Neural cell (in vitro differentiated cells): ENCODE measurements at regions not wholly inside any gene's neighbourhood (a gene's known extent, or its start where the extent isn't known, plus 50 kb on each side); places are given as distances from the start of the nearest gene placed in this dataset.

Experiments
- H2AFZ ChIP-seq: fragments of 200-600, 300-800 bp; sonication (generic), shearing (Covaris generic); 2 replicates; pipeline ENCODE4 v1.6.0; 2014; ENCODE audit warnings: low read depth, mild to moderate bottlenecking, antibody characterized with exemption, low read length, moderate library complexity
- H3F3A ChIP-seq: fragments of 200-600 bp; shearing (Covaris generic); 2 replicates; pipeline ENCODE4 v1.6.1; 2016; ENCODE audit warnings: mild to moderate bottlenecking, moderate library complexity, mixed read lengths, antibody characterized with exemption, low read length; ENCODE audit not compliant: insufficient read depth, poor library complexity, severe bottlenecking
- H3K27ac ChIP-seq: fragments of 200-600, 300-800 bp; sonication (generic), shearing (Covaris generic); 2 replicates; pipeline ENCODE4 v1.5.1; 2014; ENCODE audit warnings: mild to moderate bottlenecking, low read length, moderate library complexity
- H3K27me3 ChIP-seq: fragments of 300-800, 200-600 bp; sonication (generic), shearing (Covaris generic); 2 replicates; pipeline ENCODE4 v1.6.0; 2014; ENCODE audit warnings: mild to moderate bottlenecking, low read depth, low read length, moderate library complexity; ENCODE audit not compliant: insufficient read depth
- H3K36me3 ChIP-seq: fragments of 300-800, 200-600 bp; sonication (generic), shearing (Covaris generic); 2 replicates; pipeline ENCODE4 v1.5.1; 2014; ENCODE audit warnings: mild to moderate bottlenecking, antibody characterized with exemption, low read length, moderate library complexity; ENCODE audit not compliant: insufficient read depth
- H3K4me2 ChIP-seq: fragments of 300-800, 200-600 bp; sonication (generic), shearing (Covaris generic); 2 replicates; pipeline ENCODE4 v1.6.0; 2014; ENCODE audit warnings: mild to moderate bottlenecking, low read length
- H3K4me3 ChIP-seq: fragments of 300-800, 200-600 bp; sonication (generic), shearing (Covaris generic); 2 replicates; pipeline ENCODE4 v1.5.1; 2014; ENCODE audit warnings: mild to moderate bottlenecking, low read length, moderate library complexity
- H3K79me2 ChIP-seq: fragments of 200-600 bp; shearing (Covaris generic); replicated peaks from 2 replicates; pipeline ENCODE4 v1.6.0; 2014; ENCODE audit warnings: mild to moderate bottlenecking, low read length, moderate library complexity; ENCODE audit not compliant: insufficient read depth
- H3K9ac ChIP-seq: fragments of 300-800, 200-600 bp; sonication (generic), shearing (Covaris generic); 2 replicates; pipeline ENCODE4 v1.6.1; 2016; ENCODE audit warnings: mild to moderate bottlenecking, low read length, mixed read lengths
- H3K9me2 ChIP-seq: fragments of 200-600 bp; shearing (Covaris generic); 2 replicates; pipeline ENCODE4 v1.6.1; 2016; ENCODE audit warnings: mild to moderate bottlenecking, low read length, mixed read lengths; ENCODE audit not compliant: insufficient read depth
- H3K9me3 ChIP-seq: fragments of 200-600, 300-800 bp; sonication (generic), shearing (Covaris generic); 2 replicates; pipeline ENCODE4 v1.6.1; 2016; ENCODE audit warnings: mild to moderate bottlenecking, mixed run types, low read length, moderate library complexity, mixed read lengths
- H4K20me1 ChIP-seq: fragments of 200-600 bp; shearing (Covaris generic); 2 replicates; pipeline ENCODE4 v1.6.1; 2016; ENCODE audit warnings: mild to moderate bottlenecking, mixed run types; ENCODE audit not compliant: insufficient read depth
- EP300 ChIP-seq: fragments of 450-650 bp; conservative IDR thresholded peaks from 2 replicates; pipeline ENCODE4 v1.6.1; 2014; ENCODE audit warnings: antibody characterized with exemption, mild to moderate bottlenecking, moderate library complexity; ENCODE audit not compliant: poor library complexity, severe bottlenecking
- EZH2 ChIP-seq: fragments of 200-600, 300-800 bp; shearing (Covaris generic), sonication (generic); IDR thresholded peaks from 2 replicates; pipeline ENCODE4 v1.6.1; 2014; ENCODE audit warnings: antibody characterized with exemption, low read length, borderline replicate concordance, mild to moderate bottlenecking; ENCODE audit not compliant: insufficient read depth, poor library complexity, severe bottlenecking
- MXI1 ChIP-seq: fragments of 450-650 bp; conservative IDR thresholded peaks from 2 replicates; pipeline ENCODE4 v1.6.1; 2014; ENCODE audit warnings: antibody characterized with exemption, mild to moderate bottlenecking; ENCODE audit not compliant: poor library complexity, severe bottlenecking
- POLR2AphosphoS5 ChIP-seq: IDR thresholded peaks from 2 replicates; pipeline ENCODE4 v1.6.1; 2012
- RAD21 ChIP-seq: fragments of 450-650 bp; conservative IDR thresholded peaks from 2 replicates; pipeline ENCODE4 v1.6.1; 2014; ENCODE audit warnings: antibody characterized with exemption, mild to moderate bottlenecking, moderate library complexity
- SMC3 ChIP-seq: fragments of 450-650 bp; conservative IDR thresholded peaks from 2 replicates; pipeline ENCODE4 v1.6.1; 2014; ENCODE audit warnings: antibody characterized with exemption, mild to moderate bottlenecking, moderate library complexity; ENCODE audit not compliant: poor library complexity
- TAF1 ChIP-seq: IDR thresholded peaks from 2 replicates; pipeline ENCODE4 v1.6.1; 2012; ENCODE audit warnings: low read depth
- TF ChIP-seq, protein P1 (sequence below): fragments of 450-650 bp; IDR thresholded peaks from 2 replicates; pipeline ENCODE4 v1.5.1; 2014; ENCODE audit warnings: antibody characterized with exemption, mild to moderate bottlenecking, moderate library complexity; ENCODE audit not compliant: poor library complexity, severe bottlenecking
- TF ChIP-seq, protein P2 (sequence below): IDR thresholded peaks from 2 replicates; pipeline ENCODE4 v1.6.1; 2012; ENCODE audit warnings: borderline replicate concordance

- no peak overlapping the region for H3K27ac ChIP-seq
- H3K9me3 ChIP-seq = no peaks in the 10 kb centered on the region
- no peaks in the 10 kb centered on the region for H3K27me3 ChIP-seq
- no peak overlapping the region for H3K9ac ChIP-seq
- no peak overlapping the region for H3K4me2 ChIP-seq
- H3K9me2 ChIP-seq = no peaks in the 10 kb centered on the region
- H4K20me1 ChIP-seq = no peaks in the 10 kb centered on the region
- no peak for TF ChIP-seq RAD21
- TF ChIP-seq EP300 = no peak
- TF ChIP-seq SMC3 = no peak
- TF ChIP-seq, protein P1, sequence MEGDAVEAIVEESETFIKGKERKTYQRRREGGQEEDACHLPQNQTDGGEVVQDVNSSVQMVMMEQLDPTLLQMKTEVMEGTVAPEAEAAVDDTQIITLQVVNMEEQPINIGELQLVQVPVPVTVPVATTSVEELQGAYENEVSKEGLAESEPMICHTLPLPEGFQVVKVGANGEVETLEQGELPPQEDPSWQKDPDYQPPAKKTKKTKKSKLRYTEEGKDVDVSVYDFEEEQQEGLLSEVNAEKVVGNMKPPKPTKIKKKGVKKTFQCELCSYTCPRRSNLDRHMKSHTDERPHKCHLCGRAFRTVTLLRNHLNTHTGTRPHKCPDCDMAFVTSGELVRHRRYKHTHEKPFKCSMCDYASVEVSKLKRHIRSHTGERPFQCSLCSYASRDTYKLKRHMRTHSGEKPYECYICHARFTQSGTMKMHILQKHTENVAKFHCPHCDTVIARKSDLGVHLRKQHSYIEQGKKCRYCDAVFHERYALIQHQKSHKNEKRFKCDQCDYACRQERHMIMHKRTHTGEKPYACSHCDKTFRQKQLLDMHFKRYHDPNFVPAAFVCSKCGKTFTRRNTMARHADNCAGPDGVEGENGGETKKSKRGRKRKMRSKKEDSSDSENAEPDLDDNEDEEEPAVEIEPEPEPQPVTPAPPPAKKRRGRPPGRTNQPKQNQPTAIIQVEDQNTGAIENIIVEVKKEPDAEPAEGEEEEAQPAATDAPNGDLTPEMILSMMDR = no peak
- TF ChIP-seq MXI1 = no peak
- TF ChIP-seq EZH2 = no peak
- no peak for TF ChIP-seq TAF1
- TF ChIP-seq POLR2AphosphoS5 = no peak
- TF ChIP-seq, protein P2, sequence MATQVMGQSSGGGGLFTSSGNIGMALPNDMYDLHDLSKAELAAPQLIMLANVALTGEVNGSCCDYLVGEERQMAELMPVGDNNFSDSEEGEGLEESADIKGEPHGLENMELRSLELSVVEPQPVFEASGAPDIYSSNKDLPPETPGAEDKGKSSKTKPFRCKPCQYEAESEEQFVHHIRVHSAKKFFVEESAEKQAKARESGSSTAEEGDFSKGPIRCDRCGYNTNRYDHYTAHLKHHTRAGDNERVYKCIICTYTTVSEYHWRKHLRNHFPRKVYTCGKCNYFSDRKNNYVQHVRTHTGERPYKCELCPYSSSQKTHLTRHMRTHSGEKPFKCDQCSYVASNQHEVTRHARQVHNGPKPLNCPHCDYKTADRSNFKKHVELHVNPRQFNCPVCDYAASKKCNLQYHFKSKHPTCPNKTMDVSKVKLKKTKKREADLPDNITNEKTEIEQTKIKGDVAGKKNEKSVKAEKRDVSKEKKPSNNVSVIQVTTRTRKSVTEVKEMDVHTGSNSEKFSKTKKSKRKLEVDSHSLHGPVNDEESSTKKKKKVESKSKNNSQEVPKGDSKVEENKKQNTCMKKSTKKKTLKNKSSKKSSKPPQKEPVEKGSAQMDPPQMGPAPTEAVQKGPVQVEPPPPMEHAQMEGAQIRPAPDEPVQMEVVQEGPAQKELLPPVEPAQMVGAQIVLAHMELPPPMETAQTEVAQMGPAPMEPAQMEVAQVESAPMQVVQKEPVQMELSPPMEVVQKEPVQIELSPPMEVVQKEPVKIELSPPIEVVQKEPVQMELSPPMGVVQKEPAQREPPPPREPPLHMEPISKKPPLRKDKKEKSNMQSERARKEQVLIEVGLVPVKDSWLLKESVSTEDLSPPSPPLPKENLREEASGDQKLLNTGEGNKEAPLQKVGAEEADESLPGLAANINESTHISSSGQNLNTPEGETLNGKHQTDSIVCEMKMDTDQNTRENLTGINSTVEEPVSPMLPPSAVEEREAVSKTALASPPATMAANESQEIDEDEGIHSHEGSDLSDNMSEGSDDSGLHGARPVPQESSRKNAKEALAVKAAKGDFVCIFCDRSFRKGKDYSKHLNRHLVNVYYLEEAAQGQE = no peak
- no peak overlapping the region for H2AFZ ChIP-seq
- no peaks in the 10 kb centered on the region for H3F3A ChIP-seq
- no peak overlapping the region for H3K4me3 ChIP-seq
- H3K36me3 ChIP-seq = no peaks in the 10 kb centered on the region
- H3K79me2 ChIP-seq = no peaks in the 10 kb centered on the region
These were observed 82.5 kb downstream of the PJA1 start for GRCh38 chrX:69082753-69083150.

DNA sequence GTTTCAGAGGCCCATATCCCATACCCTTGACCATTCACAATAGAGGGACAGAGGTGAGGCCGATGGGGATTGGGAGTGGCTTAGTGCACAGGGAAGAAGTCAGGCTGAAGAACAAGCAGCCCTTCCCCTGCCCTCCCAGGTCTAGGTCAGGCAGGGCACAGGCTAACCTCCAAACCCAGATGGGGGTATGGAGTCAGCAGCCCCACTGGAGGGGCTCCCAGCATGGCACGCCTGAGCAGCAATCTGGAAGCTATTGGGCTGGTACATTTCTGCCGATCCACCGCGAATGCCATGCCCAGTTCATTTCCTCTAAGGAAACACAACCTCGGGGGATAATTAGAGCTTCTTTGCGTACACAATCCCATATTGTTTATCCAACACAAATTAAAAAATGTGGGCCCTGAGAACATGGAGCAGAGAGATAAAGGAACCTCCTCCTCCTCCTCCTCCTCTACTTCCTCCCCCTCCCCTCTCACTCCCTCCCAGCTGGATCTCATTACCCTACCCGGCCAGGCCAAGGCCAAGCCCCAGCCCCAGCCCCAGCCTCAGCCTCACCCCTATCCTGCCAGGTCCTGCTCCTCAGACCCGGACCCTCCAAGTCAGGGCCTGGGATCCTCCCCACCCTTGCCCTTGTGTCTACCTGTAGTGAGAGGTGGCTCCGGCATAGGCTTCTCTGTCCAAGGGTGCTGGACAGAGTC is 83.0 kb downstream of the PJA1 start:
- no peaks in the 10 kb centered on the region for H3K9me3 ChIP-seq
- no peaks in the 10 kb centered on the region for H3K27me3 ChIP-seq
- H3F3A ChIP-seq = no peaks in the 10 kb centered on the region
- H3K4me2 ChIP-seq = no peak overlapping the region
- no peaks in the 10 kb centered on the region for H3K36me3 ChIP-seq
- no peak overlapping the region for H3K27ac ChIP-seq
- H3K79me2 ChIP-seq = no peaks in the 10 kb centered on the region
- H3K9ac ChIP-seq = no peak overlapping the region
- H2AFZ ChIP-seq = no peak overlapping the region
- no peaks in the 10 kb centered on the region for H4K20me1 ChIP-seq
- no peaks in the 10 kb centered on the region for H3K9me2 ChIP-seq
- no peak overlapping the region for H3K4me3 ChIP-seq
- TF ChIP-seq EZH2 = no peak
- TF ChIP-seq POLR2AphosphoS5 = no peak
- no peak for TF ChIP-seq TAF1
- TF ChIP-seq, protein P2 = no peak
- no peak for TF ChIP-seq MXI1
- TF ChIP-seq RAD21 = no peak
- no peak for TF ChIP-seq SMC3
- TF ChIP-seq EP300 = no peak
- TF ChIP-seq, protein P1 = no peak
